GM10248 (cell line): ENCODE measurements at regions not wholly inside any gene's neighbourhood (a gene's known extent, or its start where the extent isn't known, plus 50 kb on each side); places are given as distances from the start of the nearest gene placed in this dataset.

Experiments
- CTCF ChIA-PET: fragments of 300-600 bp; sonication (Branson Sonifier 250); formaldehyde crosslinking; extraction: SDS; loops from one replicate; lab custom pipeline; 2021; ENCODE audit warnings: antibody characterized with exemption; lab: Yijun Ruan, JAX
- POLR2A ChIA-PET: fragments of 350-650 bp; sonication (Branson Sonifier 250); formaldehyde crosslinking; extraction: SDS; loops from one replicate; lab custom pipeline; 2020; ENCODE audit warnings: antibody characterized with exemption; lab: Yijun Ruan, JAX
- DNase-seq: peaks from one replicate; pipeline ENCODE4 v3.0.0; 2012; ENCODE audit errors: extremely low spot score
- CTCF ChIP-seq: IDR thresholded peaks from 2 replicates; pipeline ENCODE4 v1.5.1; 2012; ENCODE audit warnings: mild to moderate bottlenecking, low read depth; ENCODE audit errors: extremely low read depth, missing control alignments, control extremely low read depth

GRCh38 chr7:428927-429827, 90.5 kb downstream of the PDGFA start:
- POLR2A ChIA-PET: no interaction called here
- no peak for DNase-seq
- no peak for TF ChIP-seq CTCF
- CTCF ChIA-PET: no interaction called here

GRCh38 chr7:429828-430180, 89.8 kb downstream of the PDGFA start:
- TF ChIP-seq CTCF: no peak
- CTCF ChIA-PET: no interaction called here
- DNase-seq: no peak
- POLR2A ChIA-PET: no interaction called here

GRCh38 chr7:431041-431440, 88.6 kb downstream of the PDGFA start:
- ChIA-PET CTCF (interaction anchor here (1.2 kb wide), 1 partner anchor 10 kb away, joined by 3 read pairs; no protein-coding TSS in a partner anchor), POLR2A (no interaction called here)
- no peak for DNase-seq
- no peak for TF ChIP-seq CTCF

- CTCF ChIA-PET: interaction anchor here (0.7 to 1.2 kb wide), 2 partner anchors 9 to 10 kb away, joined by 3 to 4 read pairs; no protein-coding TSS in a partner anchor
- no peak for DNase-seq
- POLR2A ChIA-PET: no interaction called here
- no peak for TF ChIP-seq CTCF
Measured at GRCh38 chr7:431658-432111, 88.0 kb downstream of the PDGFA start.

GRCh38 chr7:432256-432655, 87.4 kb downstream of the PDGFA start:
- no peak for TF ChIP-seq CTCF
- CTCF ChIA-PET: interaction anchor here (0.7 kb wide), 1 partner anchor 10 kb away, joined by 4 read pairs; no protein-coding TSS in a partner anchor
- no peak for DNase-seq
- POLR2A ChIA-PET: no interaction called here

GRCh38 chr7:432933-433332, 86.7 kb downstream of the PDGFA start:
- CTCF ChIA-PET: no interaction called here
- POLR2A ChIA-PET: no interaction called here
- no peak for DNase-seq
- TF ChIP-seq CTCF: no peak
